Spleen (tissue), 11 donors: ENCODE measurements at regions not wholly inside any gene's neighbourhood (a gene's known extent, or its start where the extent isn't known, plus 50 kb on each side); places are given as distances from the start of the nearest gene placed in this dataset.

Experiments
- DNase-seq: peaks from one replicate; pipeline ENCODE4 v3.0.0-alpha.2; 2020
- H3K27ac ChIP-seq, 8 donors: fragments of 200-600 bp; sonication (generic) in 7 of 8; 1 replicate in 4 of 8; 2 replicates in 4 of 8; pipeline versions ENCODE4 v1.5.0 to v1.8.0; 2016 to 2021; ENCODE audit warnings: inconsistent platforms in 4 of 8, mild to moderate bottlenecking in 4 of 8, moderate library complexity in 1 of 8
- H3K27me3 ChIP-seq, 7 donors: fragments of 200-600 bp; sonication (generic) in 6 of 7; replicated peaks in 1 of 7; 1 replicate in 4 of 7; 2 replicates in 3 of 7; pipeline versions ENCODE4 v1.5.0 to v1.8.0; 2016 to 2021; ENCODE audit warnings: inconsistent platforms in 3 of 7, mild to moderate bottlenecking in 1 of 7
- H3K36me3 ChIP-seq, 6 donors: fragments of 200-600 bp; sonication (generic) in 5 of 6; 1 replicate in 4 of 6; 2 replicates in 2 of 6; pipeline versions ENCODE4 v1.5.0 to v1.8.0; 2016 to 2021; ENCODE audit warnings: inconsistent platforms in 2 of 6
- H3K4me1 ChIP-seq, 6 donors: fragments of 200-600 bp; sonication (generic) in 5 of 6; 1 replicate in 3 of 6; 2 replicates in 3 of 6; pipeline versions ENCODE4 v1.5.0 to v1.8.0; 2016 to 2021; ENCODE audit warnings: inconsistent platforms in 3 of 6
- H3K4me3 ChIP-seq, 8 donors: fragments of 200-600 bp; sonication (generic) in 7 of 8; 1 replicate in 4 of 8; 2 replicates in 4 of 8; pipeline versions ENCODE4 v1.5.0 to v1.8.0; 2016 to 2021; ENCODE audit warnings: inconsistent platforms in 4 of 8, mild to moderate bottlenecking in 4 of 8, moderate library complexity in 2 of 8
- H3K9me3 ChIP-seq, 8 donors: fragments of 200-600 bp; sonication (generic) in 7 of 8; 1 replicate in 4 of 8; 2 replicates in 4 of 8; pipeline versions ENCODE4 v1.5.0 to v1.8.0; 2016 to 2021; ENCODE audit warnings: inconsistent platforms in 4 of 8
- CTCF ChIP-seq, 11 experiments: fragments of 200-600 bp in 7 of 11; fragments of 450-650 bp in 4 of 11; sonication (generic) in 4 of 11; IDR thresholded peaks in 8 of 11; conservative IDR thresholded peaks in 3 of 11; 1 replicate in 7 of 11; 2 replicates in 4 of 11; pipeline versions ENCODE4 v1.4.0 to v1.8.0; 2016 to 2021; ENCODE audit warnings: antibody characterized with exemption in 11 of 11, inconsistent platforms in 4 of 11, mild to moderate bottlenecking in 1 of 11
- POLR2A ChIP-seq, 3 donors: fragments of 450-650 bp; IDR thresholded peaks; one replicate each; pipeline ENCODE4 v1.5.1; 2017; ENCODE audit warnings: antibody characterized with exemption in 3 of 3, mild to moderate bottlenecking in 1 of 3
- POLR2AphosphoS5 ChIP-seq, 3 donors: sonication (generic); formaldehyde crosslinking; IDR thresholded peaks; one replicate each; pipeline ENCODE4 v1.5.1; 2017; ENCODE audit warnings: antibody characterized with exemption in 3 of 3
- WGBS, 5 donors: extraction: QIAGEN DNeasy Blood & Tissue Kit in 3 of 5; methylation state at CpG; one replicate each; pipeline versions ENCODE4 v1.1.5 to v1.1.7; 2013 to 2018; 5-methylcytosine and 5-hydroxymethylcytosine counted together
- intact Hi-C: fragments of 100-400 bp; cut with DNase I; formaldehyde crosslinking; loops from one replicate; pipeline ENCODE4 v1.15.0; 2023; ENCODE audit warnings: low total_unique reads
- donor health status: healthy with polysubstance abuse.
- donor health status: DM: no; HTN: no; CAD: no; lungs with moderate emphysema.
- donor health status: DM: no; HTN: no; CAD: no.
- donor health status: Bipolar disorder and iron deficiency.
- donor health status: healthy.
- donor health status: DM: no; HTN: no; CAD: no.
- donor health status: DM: yes; HTN: yes; CAD: no.

- intact Hi-C loops, result no loop called here
- peaks cover 0 to 25% (median 0%) of the 10 kb centered on the region in 7 donors for H3K27me3 ChIP-seq
These were observed 172.2 kb downstream of the HERPUD2 start for GRCh38 chr7:35522697-35523096.

GRCh38 chr7:35521941-35522340 is 173.0 kb downstream of the HERPUD2 start:
- Histone ChIP-seq H3K27me3 (peaks cover 0 to 17% (median 0%) of the 10 kb centered on the region in 7 donors), H3K36me3 (no peaks in the 10 kb centered on the region), H3K4me3 (no peak overlapping the region), H3K9me3 (no peaks in the 10 kb centered on the region), H3K4me1 (no peaks in the 10 kb centered on the region), H3K27ac (no peak overlapping the region)
- WGBS, 5 donors, result 55 to 67% (median 63%) methylated on average over 3 of the region's 3 CpGs
- DNase-seq, result no peak
- TF ChIP-seq POLR2AphosphoS5 (IDR thresholded peaks at IDR 0.05) (no peak), CTCF (IDR thresholded peaks at IDR 0.05 in 8 of 11, conservative IDR thresholded peaks at IDR 0.05 in 3 of 11) (no peak), POLR2A (IDR thresholded peaks at IDR 0.05) (no peak)
- intact Hi-C loops, result no loop called here

More at GRCh38 chr7:35522697-35523096, 172.2 kb downstream of the HERPUD2 start:
- DNase-seq, result no peak
- 33 to 41% (median 36%) methylated on average over 4 to 5 of the region's 5 CpGs for WGBS, 5 donors
- TF ChIP-seq POLR2A (IDR thresholded peaks at IDR 0.05) (no peak), CTCF (IDR thresholded peaks at IDR 0.05 in 8 of 11, conservative IDR thresholded peaks at IDR 0.05 in 3 of 11) (no peak), POLR2AphosphoS5 (IDR thresholded peaks at IDR 0.05) (no peak)
- no peak overlapping the region for H3K4me3 ChIP-seq
- H3K36me3 ChIP-seq, result no peaks in the 10 kb centered on the region
- no peaks in the 10 kb centered on the region for H3K9me3 ChIP-seq
- H3K4me1 ChIP-seq, result no peaks in the 10 kb centered on the region
- no peak overlapping the region for H3K27ac ChIP-seq

GRCh38 chr7:35520810-35521625 is 173.9 kb downstream of the HERPUD2 start:
- H3K36me3 ChIP-seq, result no peaks in the 10 kb centered on the region
- intact Hi-C loops, result no loop called here

More at GRCh38 chr7:35520810-35521625, 173.9 kb downstream of the HERPUD2 start:
- H3K27ac ChIP-seq, result no peak overlapping the region
- no peak for DNase-seq
- H3K4me1 ChIP-seq, result no peaks in the 10 kb centered on the region
- 51 to 66% (median 62%) methylated on average over 5 of the region's 5 CpGs for WGBS, 5 donors
- no peak for TF ChIP-seq CTCF (IDR thresholded peaks at IDR 0.05 in 8 of 11, conservative IDR thresholded peaks at IDR 0.05 in 3 of 11)
- TF ChIP-seq POLR2A (IDR thresholded peaks at IDR 0.05), result no peak
- no peak for TF ChIP-seq POLR2AphosphoS5 (IDR thresholded peaks at IDR 0.05)
- H3K4me3 ChIP-seq, result no peak overlapping the region
- H3K27me3 ChIP-seq, result peaks cover 0 to 13% (median 0%) of the 10 kb centered on the region in 7 donors
- no peaks in the 10 kb centered on the region for H3K9me3 ChIP-seq
